MCF 10A (cell line): ENCODE measurements at regions not wholly inside any gene's neighbourhood (a gene's known extent, or its start where the extent isn't known, plus 50 kb on each side); places are given as distances from the start of the nearest gene placed in this dataset.
A peak's percentile ranks its signal among the peaks of the same experiment; 100 is the strongest.

Experiments
- BruUV-seq: library from RNA; stranded (reverse); fragments of 400-500 nt; replicated peaks from 2 replicates; lab custom pipeline; 2021; lab: Mats Ljungman, UMichigan
- CTCF ChIA-PET: fragments of 300-600 bp; sonication (Branson Sonifier 250); formaldehyde crosslinking; extraction: SDS; loops from one replicate; lab custom pipeline; 2021; ENCODE audit warnings: antibody characterized with exemption, inconsistent platforms; lab: Yijun Ruan, JAX
- POLR2A ChIA-PET: fragments of 300-600, 350-650 bp; sonication (Branson Sonifier 250); formaldehyde crosslinking; extraction: SDS; loops from one replicate; lab custom pipeline; 2020; ENCODE audit warnings: antibody characterized with exemption, inconsistent platforms; lab: Yijun Ruan, JAX
- DNase-seq: peaks from one replicate; pipeline ENCODE4 v3.0.0-alpha.2; 2018; ENCODE audit not compliant: unreplicated experiment
- H3K27ac Mint-ChIP-seq: one replicate; pipeline ENCODE4 v1.8.0; 2022; ENCODE audit warnings: mild to moderate bottlenecking, low read depth, mixed read lengths; ENCODE audit not compliant: unreplicated experiment
- H3K27me3 Mint-ChIP-seq: one replicate; pipeline ENCODE4 v1.8.0; 2022; ENCODE audit warnings: mixed read lengths; ENCODE audit not compliant: insufficient read depth, unreplicated experiment
- H3K36me3 Mint-ChIP-seq: one replicate; pipeline ENCODE4 v1.8.0; 2022; ENCODE audit warnings: mild to moderate bottlenecking, moderate library complexity, mixed read lengths; ENCODE audit not compliant: insufficient read depth, unreplicated experiment
- H3K4me1 Mint-ChIP-seq: one replicate; pipeline ENCODE4 v1.8.0; 2022; ENCODE audit warnings: mixed read lengths; ENCODE audit not compliant: insufficient read depth, unreplicated experiment
- H3K4me3 Mint-ChIP-seq: one replicate; pipeline ENCODE4 v1.8.0; 2022; ENCODE audit warnings: mild to moderate bottlenecking, moderate library complexity, mixed read lengths; ENCODE audit not compliant: unreplicated experiment
- H3K9me3 Mint-ChIP-seq: one replicate; pipeline ENCODE4 v1.8.0; 2022; ENCODE audit warnings: mixed read lengths; ENCODE audit not compliant: unreplicated experiment
- CTCF ChIP-seq: fragments of 200-600 bp; IDR thresholded peaks from one replicate; pipeline ENCODE4 v1.8.0; 2022; ENCODE audit warnings: antibody characterized with exemption, mild to moderate bottlenecking; ENCODE audit not compliant: unreplicated experiment
- intact Hi-C: fragments of 100-400 bp; cut with micrococcal nuclease; formaldehyde crosslinking; loops from 2 replicates; pipeline ENCODE4 v1.14.1; 2022

DNA sequence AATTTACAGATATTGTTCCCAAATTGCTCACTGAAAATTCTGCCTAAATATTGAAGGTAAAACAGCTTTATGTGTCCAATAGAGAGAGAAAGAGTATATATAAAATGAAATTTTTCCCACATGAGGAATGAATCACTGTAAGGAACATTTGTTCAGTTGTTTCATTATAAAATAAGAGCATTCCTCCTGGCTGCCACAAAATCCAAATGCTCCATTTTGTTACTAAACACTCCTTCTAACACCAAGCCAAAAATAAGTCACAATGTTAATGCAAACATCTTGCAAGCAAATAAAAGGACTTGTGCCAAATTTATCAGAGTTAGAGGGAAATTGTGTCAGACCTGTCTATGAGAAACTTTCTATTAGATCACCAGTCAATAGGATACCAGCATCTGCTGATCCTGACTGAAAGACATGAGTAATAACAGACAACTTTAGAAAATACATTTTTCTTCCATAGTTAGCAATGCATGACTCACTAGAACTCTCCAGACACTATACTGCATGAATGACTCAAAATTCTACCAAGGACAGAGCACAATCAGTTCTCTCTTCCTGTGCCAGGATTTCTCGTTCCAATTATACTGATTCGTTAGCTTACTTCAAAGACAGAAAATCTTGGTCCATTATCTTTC lies 83.5 kb upstream of the FNDC3A start:
- intact Hi-C loops: loop anchor here (1.0 to 2.0 kb wide), 3 partner anchors 85 to 205 kb away; no protein-coding TSS in a partner anchor
- H3K9me3 Mint-ChIP-seq: no peaks in the 10 kb centered on the region
- peak overlapping the region; percentile 86 for H3K27ac Mint-ChIP-seq
- ChIA-PET POLR2A (interaction anchor here (0.8 to 1.8 kb wide), 9 partner anchors 11 to 218 kb away, joined by 3 to 6 read pairs (median 4); no protein-coding TSS in a partner anchor), CTCF (no interaction called here)
- H3K27me3 Mint-ChIP-seq: no peaks in the 10 kb centered on the region
- BruUV-seq: no TSS peak
- H3K36me3 Mint-ChIP-seq: no peaks in the 10 kb centered on the region
- no peak overlapping the region for H3K4me3 Mint-ChIP-seq
- TF ChIP-seq CTCF: no peak
- peaks cover 14% of the 10 kb centered on the region for H3K4me1 Mint-ChIP-seq
- peak; percentile 89 for DNase-seq

GRCh38 chr13:48892688-48893075 lies 83.0 kb upstream of the FNDC3A start:
- Mint-ChIP-seq H3K4me1 (peaks cover 14% of the 10 kb centered on the region), H3K4me3 (no peak overlapping the region), H3K27me3 (no peaks in the 10 kb centered on the region), H3K36me3 (no peaks in the 10 kb centered on the region), H3K27ac (peak overlapping the region; percentile 86), H3K9me3 (peaks cover 3% of the 10 kb centered on the region)
- ChIA-PET POLR2A (interaction anchor here (0.8 to 1.4 kb wide), 3 partner anchors 20 to 218 kb away, joined by 3 to 6 read pairs (median 6); no protein-coding TSS in a partner anchor), CTCF (interaction anchor here (0.5 kb wide), 1 partner anchor 16 kb away, joined by 3 read pairs; no protein-coding TSS in a partner anchor)
- no peak for TF ChIP-seq CTCF
- BruUV-seq: no TSS peak
- intact Hi-C loops: loop anchor here (1.0 to 2.0 kb wide), 3 partner anchors 84 to 205 kb away; no protein-coding TSS in a partner anchor
- DNase-seq: no peak

- CTCF ChIA-PET: interaction anchor here (0.7 kb wide), 2 partner anchors 126 to 551 kb away, joined by 3 to 4 read pairs; no protein-coding TSS in a partner anchor
- POLR2A ChIA-PET: interaction anchor here (1.2 kb wide), 1 partner anchor 13 kb away, joined by 3 read pairs; no protein-coding TSS in a partner anchor
Observed at GRCh38 chr13:48896312-48896711, 79.4 kb upstream of the FNDC3A start.

More at GRCh38 chr13:48896312-48896711, 79.4 kb upstream of the FNDC3A start:
- Mint-ChIP-seq H3K4me1 (peaks cover 11% of the 10 kb centered on the region), H3K27me3 (no peaks in the 10 kb centered on the region), H3K4me3 (no peak overlapping the region), H3K27ac (no peak overlapping the region), H3K9me3 (peaks cover 13% of the 10 kb centered on the region), H3K36me3 (no peaks in the 10 kb centered on the region)
- TF ChIP-seq CTCF: no peak
- intact Hi-C loops: no loop called here
- BruUV-seq: no TSS peak
- peak; percentile 55 for DNase-seq
